ENCODE measurements at regions not wholly inside any gene's neighbourhood (a gene's known extent, or its start where the extent isn't known, plus 50 kb on each side); places are given as distances from the start of the nearest gene placed in this dataset.

DNA sequence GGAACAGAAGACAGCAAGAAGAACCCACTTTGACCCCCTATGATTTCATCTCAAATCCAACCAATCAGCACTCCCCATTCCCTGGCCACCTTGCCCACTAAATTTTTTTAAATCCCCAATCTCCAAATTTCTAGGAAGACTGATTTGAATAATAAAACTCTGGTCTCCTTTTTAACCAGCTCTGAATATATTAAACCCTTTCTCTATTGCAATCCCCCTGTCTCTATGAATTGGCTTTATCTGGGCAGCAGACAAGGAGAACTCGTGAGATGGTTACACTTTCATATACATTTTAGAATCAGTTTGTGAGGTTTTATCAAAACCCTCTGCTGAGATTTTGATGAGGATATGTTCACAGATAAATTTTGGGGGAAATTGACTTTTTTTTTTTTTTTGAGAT lies 90.3 kb upstream of the TRIM24 start:
- TF ChIP-seq, protein P1, sequence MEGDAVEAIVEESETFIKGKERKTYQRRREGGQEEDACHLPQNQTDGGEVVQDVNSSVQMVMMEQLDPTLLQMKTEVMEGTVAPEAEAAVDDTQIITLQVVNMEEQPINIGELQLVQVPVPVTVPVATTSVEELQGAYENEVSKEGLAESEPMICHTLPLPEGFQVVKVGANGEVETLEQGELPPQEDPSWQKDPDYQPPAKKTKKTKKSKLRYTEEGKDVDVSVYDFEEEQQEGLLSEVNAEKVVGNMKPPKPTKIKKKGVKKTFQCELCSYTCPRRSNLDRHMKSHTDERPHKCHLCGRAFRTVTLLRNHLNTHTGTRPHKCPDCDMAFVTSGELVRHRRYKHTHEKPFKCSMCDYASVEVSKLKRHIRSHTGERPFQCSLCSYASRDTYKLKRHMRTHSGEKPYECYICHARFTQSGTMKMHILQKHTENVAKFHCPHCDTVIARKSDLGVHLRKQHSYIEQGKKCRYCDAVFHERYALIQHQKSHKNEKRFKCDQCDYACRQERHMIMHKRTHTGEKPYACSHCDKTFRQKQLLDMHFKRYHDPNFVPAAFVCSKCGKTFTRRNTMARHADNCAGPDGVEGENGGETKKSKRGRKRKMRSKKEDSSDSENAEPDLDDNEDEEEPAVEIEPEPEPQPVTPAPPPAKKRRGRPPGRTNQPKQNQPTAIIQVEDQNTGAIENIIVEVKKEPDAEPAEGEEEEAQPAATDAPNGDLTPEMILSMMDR (IDR thresholded peaks at IDR 0.05; ENCODE audit: insufficient read depth, low read depth, low read length), result no peak
- no peak for TF ChIP-seq EZH2 (IDR thresholded peaks at IDR 0.05; ENCODE audit: insufficient read depth, low read length)

All from astrocyte (in vitro differentiated cells and primary cell).